Left ventricle myocardium inferior (tissue), 1 donor: ENCODE measurements at regions not wholly inside any gene's neighbourhood (a gene's known extent, or its start where the extent isn't known, plus 50 kb on each side); places are given as distances from the start of the nearest gene placed in this dataset.

Experiments
- DNase-seq: peaks from one replicate; pipeline ENCODE4 v3.0.0-alpha.2; 2020
- H3K27ac ChIP-seq: fragments of 200-600 bp; replicated peaks from 2 replicates; pipeline ENCODE4 v1.8.0; 2021
- H3K27me3 ChIP-seq: fragments of 200-600 bp; 2 replicates; pipeline ENCODE4 v1.8.0; 2021; ENCODE audit warnings: low read depth
- H3K36me3 ChIP-seq: fragments of 200-600 bp; 2 replicates; pipeline ENCODE4 v1.8.0; 2021
- H3K4me1 ChIP-seq: fragments of 200-600 bp; 2 replicates; pipeline ENCODE4 v1.8.0; 2021
- H3K4me3 ChIP-seq: fragments of 200-600 bp; 2 replicates; pipeline ENCODE4 v1.8.0; 2021; ENCODE audit warnings: mild to moderate bottlenecking, moderate library complexity
- H3K9me3 ChIP-seq: fragments of 200-600 bp; replicated peaks from 2 replicates; pipeline ENCODE4 v1.8.0; 2021
- CTCF ChIP-seq: fragments of 200-600 bp; IDR thresholded peaks from 2 replicates; pipeline ENCODE4 v1.8.0; 2021; ENCODE audit warnings: antibody characterized with exemption, mild to moderate bottlenecking, borderline replicate concordance
- intact Hi-C: fragments of 100-400 bp; cut with micrococcal nuclease; formaldehyde crosslinking; loops from one replicate; pipeline ENCODE4 v1.11.0; 2022
- donor health status: DM: no; HTN: yes; CAD: no; lungs with severe emphysema.

GRCh38 chr4:17063888-17064287, 165.4 kb upstream of the LDB2 start:
- Histone ChIP-seq H3K4me1 (peaks cover 9% of the 10 kb centered on the region), H3K27me3 (no peaks in the 10 kb centered on the region), H3K9me3 (no peaks in the 10 kb centered on the region), H3K36me3 (no peaks in the 10 kb centered on the region), H3K27ac (no peak overlapping the region), H3K4me3 (no peak overlapping the region)
- no peak for DNase-seq
- intact Hi-C loops = no loop called here
- TF ChIP-seq CTCF = no peak

GRCh38 chr4:17060230-17060629, 161.8 kb upstream of the LDB2 start:
- TF ChIP-seq CTCF = no peak
- no peak for DNase-seq
- Histone ChIP-seq H3K9me3 (no peaks in the 10 kb centered on the region), H3K4me3 (no peak overlapping the region), H3K4me1 (peaks cover 14% of the 10 kb centered on the region), H3K27ac (no peak overlapping the region), H3K36me3 (no peaks in the 10 kb centered on the region), H3K27me3 (no peaks in the 10 kb centered on the region)
- intact Hi-C loops = no loop called here

GRCh38 chr4:17058916-17059741, 160.7 kb upstream of the LDB2 start:
- H3K4me1 ChIP-seq = peaks cover 14% of the 10 kb centered on the region
- H3K4me3 ChIP-seq = peak overlapping the region; percentile 17
- intact Hi-C loops = no loop called here
- peak; percentile 50 for DNase-seq
- no peaks in the 10 kb centered on the region for H3K36me3 ChIP-seq
- no peaks in the 10 kb centered on the region for H3K9me3 ChIP-seq
- H3K27me3 ChIP-seq = no peaks in the 10 kb centered on the region
- peak overlapping the region; percentile 69 for H3K27ac ChIP-seq
- no peak for TF ChIP-seq CTCF

GRCh38 chr4:17058536-17058915, 160.1 kb upstream of the LDB2 start:
- no peaks in the 10 kb centered on the region for H3K36me3 ChIP-seq
- H3K4me3 ChIP-seq = peak overlapping the region; percentile 17
- H3K27me3 ChIP-seq = no peaks in the 10 kb centered on the region
- peak overlapping the region; percentile 69 for H3K27ac ChIP-seq
- no peaks in the 10 kb centered on the region for H3K9me3 ChIP-seq
- TF ChIP-seq CTCF = no peak
- DNase-seq = peak; percentile 16
- intact Hi-C loops = no loop called here
- H3K4me1 ChIP-seq = peaks cover 14% of the 10 kb centered on the region

- intact Hi-C loops = no loop called here
- Histone ChIP-seq H3K36me3 (no peaks in the 10 kb centered on the region), H3K27me3 (no peaks in the 10 kb centered on the region), H3K4me3 (no peak overlapping the region), H3K27ac (no peak overlapping the region), H3K4me1 (peaks cover 14% of the 10 kb centered on the region), H3K9me3 (no peaks in the 10 kb centered on the region)
- DNase-seq = no peak
- no peak for TF ChIP-seq CTCF
Observed at GRCh38 chr4:17057035-17057434, 158.6 kb upstream of the LDB2 start.
